ENCODE measurements at regions not wholly inside any gene's neighbourhood (a gene's known extent, or its start where the extent isn't known, plus 50 kb on each side); places are given as distances from the start of the nearest gene placed in this dataset.
A peak's percentile ranks its signal among the peaks of the same experiment; 100 is the strongest.

GRCh38 chr1:5667513-5668325, 324.5 kb downstream of the NPHP4 start:
- TF ChIP-seq MAX (IDR thresholded peaks at IDR 0.05) = 0 out of 2 replicates have a peak, but pooled peaks have one; percentile 39
- TF ChIP-seq TEAD4 (IDR thresholded peaks at IDR 0.05) = 0 out of 2 replicates have a peak, but pooled peaks have one; percentile 11
- TF ChIP-seq USF1 (IDR thresholded peaks at IDR 0.05) = no peak
- TF ChIP-seq NFIC (IDR thresholded peaks at IDR 0.05) = peak; percentile 88
- no peak for TF ChIP-seq EGR1 (IDR thresholded peaks at IDR 0.05)
- peak; percentile 74 for TF ChIP-seq TCF12 (IDR thresholded peaks at IDR 0.05; ENCODE audit: low read depth)
- peak; percentile 67 for TF ChIP-seq EP300 (IDR thresholded peaks at IDR 0.05; ENCODE audit: borderline replicate concordance)

GRCh38 chr1:5664906-5665875, 327.0 kb downstream of the NPHP4 start:
- no peak for TF ChIP-seq NFIC (IDR thresholded peaks at IDR 0.05)
- no peak for TF ChIP-seq ZBTB7A (IDR thresholded peaks at IDR 0.05; ENCODE audit: low read depth)
- no peak for TF ChIP-seq RAD21 (IDR thresholded peaks at IDR 0.05; ENCODE audit: low read depth)
- no peak for TF ChIP-seq TAF1 (IDR thresholded peaks at IDR 0.05; ENCODE audit: low read depth)
- no peak for TF ChIP-seq TCF12 (IDR thresholded peaks at IDR 0.05; ENCODE audit: low read depth)
- TF ChIP-seq REST (IDR thresholded peaks at IDR 0.05; ENCODE audit: low read depth) = no peak
- no peak for TF ChIP-seq EP300 (IDR thresholded peaks at IDR 0.05; ENCODE audit: borderline replicate concordance)
- no peak for TF ChIP-seq TEAD4 (IDR thresholded peaks at IDR 0.05)
- no peak for TF ChIP-seq EGR1 (IDR thresholded peaks at IDR 0.05)
- no peak for TF ChIP-seq USF1 (IDR thresholded peaks at IDR 0.05)
- TF ChIP-seq CREB1 (IDR thresholded peaks at IDR 0.05; ENCODE audit: low read depth) = no peak
- TF ChIP-seq FOXM1 (IDR thresholded peaks at IDR 0.05; ENCODE audit: borderline replicate concordance, low read depth) = no peak
- TF ChIP-seq CEBPB (IDR thresholded peaks at IDR 0.05) = no peak

- TF ChIP-seq RAD21 (IDR thresholded peaks at IDR 0.05; ENCODE audit: low read depth) (no peak), TAF1 (IDR thresholded peaks at IDR 0.05; ENCODE audit: low read depth) (no peak), FOXM1 (IDR thresholded peaks at IDR 0.05; ENCODE audit: borderline replicate concordance, low read depth) (no peak), EGR1 (IDR thresholded peaks at IDR 0.05) (no peak), TCF12 (IDR thresholded peaks at IDR 0.05; ENCODE audit: low read depth) (no peak), ZBTB7A (IDR thresholded peaks at IDR 0.05; ENCODE audit: low read depth) (no peak), TEAD4 (IDR thresholded peaks at IDR 0.05) (no peak), USF1 (IDR thresholded peaks at IDR 0.05) (no peak), EP300 (IDR thresholded peaks at IDR 0.05; ENCODE audit: borderline replicate concordance) (no peak), REST (IDR thresholded peaks at IDR 0.05; ENCODE audit: low read depth) (no peak), CREB1 (IDR thresholded peaks at IDR 0.05; ENCODE audit: low read depth) (no peak), MAX (IDR thresholded peaks at IDR 0.05) (no peak), YY1 (IDR thresholded peaks at IDR 0.05; ENCODE audit: low read depth) (no peak), CEBPB (IDR thresholded peaks at IDR 0.05) (no peak), NFIC (IDR thresholded peaks at IDR 0.05) (no peak)
Measured at GRCh38 chr1:5664081-5664768, 328.0 kb downstream of the NPHP4 start.

- no peak for TF ChIP-seq ZBTB7A (IDR thresholded peaks at IDR 0.05; ENCODE audit: low read depth)
- no peak for TF ChIP-seq CEBPB (IDR thresholded peaks at IDR 0.05)
- no peak for TF ChIP-seq YY1 (IDR thresholded peaks at IDR 0.05; ENCODE audit: low read depth)
- no peak for TF ChIP-seq TCF12 (IDR thresholded peaks at IDR 0.05; ENCODE audit: low read depth)
- no peak for TF ChIP-seq CREB1 (IDR thresholded peaks at IDR 0.05; ENCODE audit: low read depth)
Measured at GRCh38 chr1:5662744-5663126, 329.5 kb downstream of the NPHP4 start.

Measured in Ishikawa (cell line).